Thyroid gland (tissue), 4 donors: ENCODE measurements at regions not wholly inside any gene's neighbourhood (a gene's known extent, or its start where the extent isn't known, plus 50 kb on each side); places are given as distances from the start of the nearest gene placed in this dataset.

Source experiments
- DNase-seq, 2 donors: peaks; one replicate each; pipeline ENCODE4 v3.0.0-alpha.2; 2019
- H3K27ac ChIP-seq, 3 donors: fragments of 200-600 bp; sonication (generic); 1 replicate in 2 of 3; 2 replicates in 1 of 3; pipeline ENCODE4 v1.5.1; 2016 to 2019; ENCODE audit warnings: mild to moderate bottlenecking in 1 of 3, moderate library complexity in 1 of 3
- H3K27me3 ChIP-seq: fragments of 200-600 bp; sonication (generic); one replicate; pipeline ENCODE4 v1.5.1; 2019
- H3K36me3 ChIP-seq, 2 donors: fragments of 200-600 bp; sonication (generic); one replicate each; pipeline ENCODE4 v1.5.1; 2016 to 2019
- H3K4me1 ChIP-seq, 2 donors: fragments of 200-600 bp; sonication (generic); one replicate each; pipeline ENCODE4 v1.5.1; 2017 to 2019
- H3K4me3 ChIP-seq, 3 donors: fragments of 200-600 bp; sonication (generic); replicated peaks in 1 of 3; 1 replicate in 2 of 3; 2 replicates in 1 of 3; pipeline ENCODE4 v1.5.1; 2016; ENCODE audit warnings: mild to moderate bottlenecking in 1 of 3
- H3K9me3 ChIP-seq: fragments of 200-600 bp; sonication (generic); one replicate; pipeline ENCODE4 v1.5.1; 2017
- CTCF ChIP-seq, 6 experiments: fragments of 200-600 bp in 3 of 6; fragments of 450-650 bp in 3 of 6; sonication (generic) in 3 of 6; IDR thresholded peaks; one replicate each; pipeline ENCODE4 v1.5.1; 2016 to 2019; ENCODE audit warnings: antibody characterized with exemption in 6 of 6, mild to moderate bottlenecking in 2 of 6, inconsistent platforms in 1 of 6, moderate library complexity in 1 of 6
- POLR2A ChIP-seq, 2 donors: fragments of 450-650 bp; IDR thresholded peaks; one replicate each; pipeline ENCODE4 v1.6.1; 2017; ENCODE audit warnings: antibody characterized with exemption in 2 of 2, mild to moderate bottlenecking in 2 of 2, moderate library complexity in 1 of 2
- WGBS, 2 donors: methylation state at CpG; one replicate each; pipeline ENCODE4 v1.1.5; 2017; 5-methylcytosine and 5-hydroxymethylcytosine counted together
- intact Hi-C: fragments of 100-400 bp; cut with DNase I; formaldehyde crosslinking; loops from one replicate; pipeline ENCODE4 v1.15.1; 2023

DNA sequence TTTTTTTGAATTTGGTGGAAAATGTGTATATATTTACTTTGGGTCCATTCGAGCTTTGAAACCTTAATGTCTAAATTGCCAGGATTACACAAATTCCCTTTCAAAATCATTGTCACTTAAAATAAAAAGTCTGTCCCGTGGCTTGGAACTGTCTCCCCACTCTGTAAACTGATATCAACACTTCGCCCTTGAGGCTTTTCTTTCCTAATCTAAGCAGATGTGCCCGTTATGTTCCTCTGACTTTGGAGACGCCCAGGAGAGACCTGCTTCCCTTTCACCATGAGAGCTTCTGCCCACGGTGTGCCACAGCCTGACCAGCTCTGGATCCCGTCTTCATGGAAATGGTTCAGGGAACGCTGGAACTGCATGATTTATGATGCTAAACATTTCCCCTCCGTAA lies 151.3 kb downstream of the C16orf95 start:
- Histone ChIP-seq H3K4me3 (no peak overlapping the region), H3K9me3 (no peaks in the 10 kb centered on the region), H3K27ac (no peak overlapping the region), H3K36me3 (no peaks in the 10 kb centered on the region), H3K27me3 (no peaks in the 10 kb centered on the region), H3K4me1 (no peaks in the 10 kb centered on the region)
- intact Hi-C loops: no loop called here
- DNase-seq: no peak
- TF ChIP-seq POLR2A (IDR thresholded peaks at IDR 0.05) (no peak), CTCF (IDR thresholded peaks at IDR 0.05) (no peak)
- 70 to 75% methylated on average over 9 of the region's 9 CpGs for WGBS, 2 donors

DNA sequence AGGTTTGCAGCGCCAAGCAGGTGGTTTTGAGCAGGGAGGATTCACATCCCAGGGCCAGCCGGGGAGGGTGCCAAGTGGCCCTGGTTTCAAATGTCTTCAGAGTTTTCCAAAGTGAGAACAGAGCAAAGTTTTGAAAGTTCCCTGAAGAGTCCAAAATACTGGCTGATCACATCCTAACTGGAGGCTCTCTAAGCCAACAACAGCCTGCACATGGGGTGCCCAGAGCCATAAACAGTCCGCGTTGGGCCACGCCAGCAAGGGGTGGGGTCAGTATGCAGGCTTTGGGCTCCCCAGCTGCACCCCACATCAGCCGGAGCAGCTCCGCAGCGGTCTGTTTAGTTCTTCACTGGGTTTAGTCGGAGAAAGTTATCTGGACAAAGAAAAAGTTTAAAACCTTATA lies 150.9 kb downstream of the C16orf95 start:
- H3K4me3 ChIP-seq: no peak overlapping the region
- H3K4me1 ChIP-seq: no peaks in the 10 kb centered on the region
- no peaks in the 10 kb centered on the region for H3K9me3 ChIP-seq
- H3K27me3 ChIP-seq: no peaks in the 10 kb centered on the region
- H3K27ac ChIP-seq: no peak overlapping the region
- 82 to 83% methylated on average over 9 of the region's 9 CpGs for WGBS, 2 donors
- intact Hi-C loops: no loop called here
- TF ChIP-seq POLR2A (IDR thresholded peaks at IDR 0.05) (no peak), CTCF (IDR thresholded peaks at IDR 0.05) (no peak)
- no peaks in the 10 kb centered on the region for H3K36me3 ChIP-seq
- DNase-seq: no peak

- H3K4me3 ChIP-seq: no peak overlapping the region
- WGBS, 2 donors: 96 to 100% methylated on average over 1 of the region's 1 CpG
- intact Hi-C loops: no loop called here
- no peaks in the 10 kb centered on the region for H3K4me1 ChIP-seq
- no peak for DNase-seq
- H3K27me3 ChIP-seq: no peaks in the 10 kb centered on the region
- H3K36me3 ChIP-seq: no peaks in the 10 kb centered on the region
- H3K9me3 ChIP-seq: no peaks in the 10 kb centered on the region
- no peak for TF ChIP-seq POLR2A (IDR thresholded peaks at IDR 0.05)
- TF ChIP-seq CTCF (IDR thresholded peaks at IDR 0.05): no peak
- no peak overlapping the region for H3K27ac ChIP-seq
Measured at GRCh38 chr16:87166934-87167333, 150.3 kb downstream of the C16orf95 start.

GRCh38 chr16:87169509-87169995 lies 147.6 kb downstream of the C16orf95 start:
- no peak for DNase-seq
- no peak for TF ChIP-seq POLR2A (IDR thresholded peaks at IDR 0.05)
- no peak for TF ChIP-seq CTCF (IDR thresholded peaks at IDR 0.05)
- H3K36me3 ChIP-seq: no peaks in the 10 kb centered on the region
- H3K4me1 ChIP-seq: no peaks in the 10 kb centered on the region
- no peak overlapping the region for H3K27ac ChIP-seq
- WGBS, 2 donors: 64 to 85% methylated on average over 14 of the region's 14 CpGs
- H3K27me3 ChIP-seq: no peaks in the 10 kb centered on the region
- no peaks in the 10 kb centered on the region for H3K9me3 ChIP-seq
- no peak overlapping the region for H3K4me3 ChIP-seq
- intact Hi-C loops: no loop called here

DNA sequence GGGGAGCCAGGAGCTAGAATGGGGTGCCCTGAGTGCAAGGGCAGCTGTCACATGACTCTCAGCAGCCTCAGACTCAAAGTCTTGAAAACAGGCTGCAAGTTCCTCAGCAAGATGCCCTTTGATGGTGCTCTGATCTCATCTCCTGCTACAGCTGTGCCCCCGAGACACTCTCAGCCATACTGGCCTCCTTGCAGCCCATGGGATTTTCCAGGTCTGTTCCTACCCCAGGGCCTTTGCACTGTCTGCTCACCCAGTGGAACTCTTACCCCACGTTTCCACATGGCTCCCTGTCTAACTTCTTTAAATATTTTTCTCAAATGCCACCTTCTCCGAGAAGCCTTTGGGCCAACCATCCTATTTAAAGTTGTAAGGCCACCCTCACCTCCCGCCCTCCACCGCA lies 146.9 kb downstream of the C16orf95 start:
- TF ChIP-seq POLR2A (IDR thresholded peaks at IDR 0.05) (no peak), CTCF (IDR thresholded peaks at IDR 0.05) (no peak)
- H3K27ac ChIP-seq: no peak overlapping the region
- WGBS, 2 donors: 90% methylated on average over 5 of the region's 5 CpGs
- H3K9me3 ChIP-seq: no peaks in the 10 kb centered on the region
- DNase-seq: no peak
- H3K27me3 ChIP-seq: no peaks in the 10 kb centered on the region
- H3K4me3 ChIP-seq: no peak overlapping the region
- intact Hi-C loops: no loop called here
- H3K36me3 ChIP-seq: no peaks in the 10 kb centered on the region
- H3K4me1 ChIP-seq: no peaks in the 10 kb centered on the region
